ENCODE measurements at regions not wholly inside any gene's neighbourhood (a gene's known extent, or its start where the extent isn't known, plus 50 kb on each side); places are given as distances from the start of the nearest gene placed in this dataset.
"Not testable (repeated sequence)": the region's sequence is repeated elsewhere in the genome, so short reads cannot be mapped to it uniquely, and the experiment has no call there.

DNA sequence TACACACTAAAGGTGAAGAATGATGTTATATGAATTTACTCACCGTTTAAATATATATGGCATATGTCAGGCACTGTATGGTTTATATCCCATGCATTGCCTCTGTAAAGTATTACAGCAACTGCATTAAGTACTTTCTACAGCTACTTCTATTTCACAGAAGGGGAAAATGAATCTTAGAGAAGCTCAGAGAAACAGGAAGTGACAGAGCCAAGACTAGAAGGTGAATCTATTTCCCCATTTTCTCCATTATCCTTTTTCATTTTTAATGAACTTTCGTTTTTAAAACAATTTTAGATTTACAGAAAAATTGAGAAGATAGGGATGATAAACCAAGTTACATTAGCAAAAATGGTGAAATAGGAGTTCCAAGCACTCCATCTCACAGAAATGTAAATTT, 863.3 kb downstream of the UQCRFS1 start:
- no peak for DNase-seq

GRCh38 chr19:28345811-28346210, 867.1 kb downstream of the UQCRFS1 start:
- peak; percentile 59 for DNase-seq

DNA sequence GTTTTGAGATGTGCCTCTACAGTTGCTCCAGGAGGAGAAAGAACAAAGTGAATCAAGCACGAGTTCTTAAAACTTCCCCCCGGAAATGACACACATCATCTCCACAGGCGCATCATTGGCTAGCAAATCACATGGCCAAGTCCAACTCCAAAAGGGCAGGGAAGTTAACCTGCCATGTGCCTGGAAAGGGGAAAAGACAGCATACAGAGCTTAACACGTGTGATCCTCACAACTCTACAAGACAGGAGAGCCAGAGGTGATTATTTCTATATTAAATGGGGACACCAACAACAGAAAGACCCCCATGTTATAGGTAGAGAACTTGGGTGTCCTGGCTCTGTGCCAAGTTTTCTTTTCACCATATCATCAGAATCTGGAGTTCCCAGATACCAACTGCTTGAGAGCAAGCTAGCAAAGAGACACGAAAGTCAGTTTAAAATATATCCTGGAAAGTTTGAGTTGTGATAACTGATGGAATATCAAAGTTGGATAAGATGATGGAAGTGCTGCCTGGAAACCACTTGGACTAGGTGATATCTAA, 871.1 kb downstream of the UQCRFS1 start:
- no peak for DNase-seq

- DNase-seq: no peak
Observed at GRCh38 chr19:28334419-28334818, 878.5 kb downstream of the UQCRFS1 start.

DNA sequence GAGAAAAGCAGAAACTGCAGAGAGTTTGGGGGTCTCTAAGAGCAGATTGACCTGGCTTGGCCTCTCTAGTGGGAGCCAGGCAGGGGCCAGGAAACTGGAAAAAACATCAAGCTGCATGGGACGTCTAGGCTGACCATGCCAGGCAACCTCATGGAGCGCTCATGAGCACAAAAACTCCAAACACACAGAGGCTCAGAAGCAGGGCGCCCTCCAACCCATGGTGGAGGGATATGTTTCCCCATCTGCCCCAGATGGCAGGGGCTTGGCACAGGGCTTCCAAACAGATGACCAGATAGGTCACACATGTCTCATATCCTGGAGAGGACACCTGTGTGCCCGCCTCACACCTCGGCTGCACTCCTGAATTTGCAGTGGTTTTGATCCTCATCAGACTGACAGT, 879.0 kb downstream of the UQCRFS1 start:
- no peak for DNase-seq

DNA sequence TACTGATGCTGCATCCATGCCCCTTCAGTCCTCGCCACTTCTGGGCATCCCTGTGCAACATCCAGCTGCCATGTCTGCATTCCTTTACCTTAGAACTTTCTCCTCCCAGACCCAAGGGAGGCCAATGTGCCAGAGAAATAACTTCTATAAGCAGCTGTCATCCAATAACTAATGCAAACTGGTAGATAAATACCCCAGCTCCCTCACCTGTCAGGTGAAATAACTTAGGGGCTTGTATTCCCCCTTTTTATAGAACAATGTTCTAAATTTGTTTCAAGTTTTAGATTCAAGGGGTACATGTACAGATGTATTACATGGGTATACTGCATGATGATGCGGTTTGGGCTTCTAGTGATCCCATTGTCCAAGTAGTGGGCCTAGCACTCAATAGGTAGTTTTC, 880.1 kb downstream of the UQCRFS1 start:
- DNase-seq: no peak

DNA sequence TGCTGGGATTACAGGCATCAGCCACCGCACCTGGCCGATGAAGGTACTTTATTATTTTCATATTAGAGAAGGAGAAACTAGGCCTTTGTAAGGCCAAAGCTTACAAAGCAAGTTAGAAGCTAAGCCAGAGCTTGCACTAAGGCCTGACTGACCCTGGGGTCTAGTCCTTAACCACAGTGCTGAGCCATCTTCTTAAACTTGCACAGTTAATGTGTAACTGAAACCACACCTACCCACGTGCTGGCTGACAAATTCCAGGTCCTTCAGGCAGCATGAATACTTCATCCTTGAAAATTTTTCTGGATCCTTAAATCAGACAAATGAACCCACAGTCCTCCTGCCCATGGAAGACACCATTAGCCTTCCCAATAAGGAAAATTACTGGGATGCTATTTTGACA, 880.6 kb downstream of the UQCRFS1 start:
- DNase-seq: no peak

GRCh38 chr19:28331596-28331995, 881.4 kb downstream of the UQCRFS1 start:
- DNase-seq: no peak

GRCh38 chr19:28330831-28331230, 882.1 kb downstream of the UQCRFS1 start:
- DNase-seq: peak; percentile 70

GRCh38 chr19:28329429-28329828, 883.5 kb downstream of the UQCRFS1 start:
- DNase-seq: no peak

DNA sequence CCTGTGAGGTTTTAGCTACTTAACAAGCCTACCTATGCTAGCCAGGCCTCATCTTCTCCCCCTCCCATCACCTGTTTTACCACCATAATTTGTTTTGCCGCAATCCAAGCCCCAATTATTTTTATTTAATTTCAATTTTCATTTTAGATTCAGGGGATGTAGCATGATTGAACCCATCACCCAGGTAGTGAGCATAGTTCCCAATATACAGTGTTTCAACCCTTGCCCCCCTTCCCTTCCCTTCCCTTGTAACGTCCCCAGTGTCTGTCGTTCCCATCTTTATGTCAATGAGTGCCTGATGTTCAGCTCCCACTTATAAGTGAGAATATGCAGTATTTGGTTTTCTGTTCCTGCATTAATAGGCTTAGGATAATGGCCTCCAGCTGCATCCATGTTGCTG, 885.0 kb downstream of the UQCRFS1 start:
- no peak for DNase-seq

DNA sequence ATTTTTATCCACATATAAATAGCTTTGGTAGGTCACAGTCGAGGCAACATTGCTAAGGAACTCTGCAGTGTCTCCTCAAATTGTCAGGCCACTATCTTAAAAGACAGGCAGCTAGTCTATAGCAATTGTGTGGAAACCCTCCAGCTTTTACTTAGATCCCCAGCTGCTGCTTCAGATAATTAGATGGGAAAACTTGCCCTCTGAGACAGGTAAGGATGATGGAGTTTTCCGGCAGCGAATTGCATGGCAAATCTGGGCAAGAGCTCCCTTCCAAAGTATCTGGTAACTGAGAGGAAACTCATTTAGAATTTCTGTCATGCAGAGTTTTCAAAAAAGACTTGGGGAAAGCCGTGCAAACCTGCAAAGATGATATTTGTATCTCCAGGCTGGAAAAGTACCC, 886.2 kb downstream of the UQCRFS1 start:
- DNase-seq: no peak

DNA sequence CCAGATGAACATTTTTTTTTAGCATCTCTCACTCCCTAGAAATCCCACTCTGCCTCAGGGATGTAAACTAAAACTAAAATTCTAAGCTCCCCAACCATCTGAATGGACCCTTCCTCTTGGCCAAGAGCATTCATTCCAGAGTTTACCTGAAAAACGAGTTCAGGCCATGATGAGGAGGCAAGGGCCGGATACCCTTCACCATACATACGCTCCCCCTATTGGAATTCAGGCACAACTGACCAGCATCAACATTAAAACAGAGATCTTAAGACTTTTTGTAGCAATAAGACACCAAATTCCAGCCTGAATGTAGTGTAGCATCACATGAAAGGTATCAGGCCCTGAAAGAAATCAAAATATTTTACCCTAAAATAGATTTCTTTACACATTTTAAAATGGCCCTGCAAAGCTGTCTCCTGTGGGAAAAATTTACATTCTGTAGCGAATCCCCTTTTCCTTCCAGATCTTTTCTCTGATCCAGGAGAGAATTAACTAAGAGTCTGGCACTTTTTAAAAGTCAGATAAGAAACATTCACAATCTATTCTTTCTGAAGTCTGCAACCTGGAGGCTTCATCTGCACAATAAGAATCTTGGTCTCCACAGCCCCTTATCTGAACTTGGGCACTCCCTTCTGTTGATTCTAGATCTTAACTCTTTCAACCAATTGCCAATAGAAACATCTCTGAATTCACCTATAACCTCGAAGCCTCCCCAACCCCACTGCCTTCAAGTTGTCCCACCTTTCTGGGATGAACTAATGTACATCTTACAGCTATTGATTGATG, 888.5 kb downstream of the UQCRFS1 start:
- DNase-seq: no peak

DNA sequence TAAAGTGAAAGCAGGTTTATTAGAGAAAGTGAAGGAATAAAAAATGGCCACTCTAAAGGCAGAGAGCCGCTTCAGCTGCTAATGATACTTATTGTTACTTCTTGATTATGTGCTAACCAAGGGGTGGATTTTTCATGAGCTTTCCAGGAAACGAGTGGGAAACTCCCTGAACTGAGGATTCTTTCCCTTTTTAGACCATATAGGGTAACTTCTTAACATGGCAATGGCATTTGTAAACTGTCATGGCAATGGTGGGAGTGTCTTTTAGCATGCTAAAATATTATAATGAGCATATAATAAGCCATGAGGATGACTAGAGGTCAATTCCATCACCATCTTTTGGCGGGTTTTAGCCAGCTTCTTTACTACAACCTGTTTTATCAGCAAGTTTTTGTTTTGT, 890.0 kb downstream of the UQCRFS1 start:
- DNase-seq: no peak

- DNase-seq: no peak
Observed at GRCh38 chr19:28322491-28322890, 890.5 kb downstream of the UQCRFS1 start.

GRCh38 chr19:28319918-28320317, 893.0 kb downstream of the UQCRFS1 start:
- no peak for DNase-seq

DNA sequence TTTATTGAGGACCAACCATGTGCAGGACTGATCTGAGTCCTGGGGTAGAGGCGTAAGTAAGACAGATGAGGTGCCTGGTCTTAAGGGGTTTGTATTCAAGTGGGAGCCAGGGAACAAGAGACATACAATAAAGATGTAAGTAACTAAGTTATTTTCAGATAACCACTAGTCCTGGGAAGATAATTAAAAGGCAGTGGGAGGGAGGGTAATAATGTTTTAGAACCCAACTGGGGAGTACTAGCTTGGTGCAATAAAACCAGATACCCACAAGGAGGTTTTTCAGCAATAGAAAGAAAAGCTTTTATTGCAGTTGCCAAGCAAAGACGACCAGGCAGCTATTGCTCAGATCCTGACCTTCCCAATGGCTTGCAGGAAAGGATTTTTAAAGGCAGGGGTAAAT, 893.7 kb downstream of the UQCRFS1 start:
- no peak for DNase-seq

DNA sequence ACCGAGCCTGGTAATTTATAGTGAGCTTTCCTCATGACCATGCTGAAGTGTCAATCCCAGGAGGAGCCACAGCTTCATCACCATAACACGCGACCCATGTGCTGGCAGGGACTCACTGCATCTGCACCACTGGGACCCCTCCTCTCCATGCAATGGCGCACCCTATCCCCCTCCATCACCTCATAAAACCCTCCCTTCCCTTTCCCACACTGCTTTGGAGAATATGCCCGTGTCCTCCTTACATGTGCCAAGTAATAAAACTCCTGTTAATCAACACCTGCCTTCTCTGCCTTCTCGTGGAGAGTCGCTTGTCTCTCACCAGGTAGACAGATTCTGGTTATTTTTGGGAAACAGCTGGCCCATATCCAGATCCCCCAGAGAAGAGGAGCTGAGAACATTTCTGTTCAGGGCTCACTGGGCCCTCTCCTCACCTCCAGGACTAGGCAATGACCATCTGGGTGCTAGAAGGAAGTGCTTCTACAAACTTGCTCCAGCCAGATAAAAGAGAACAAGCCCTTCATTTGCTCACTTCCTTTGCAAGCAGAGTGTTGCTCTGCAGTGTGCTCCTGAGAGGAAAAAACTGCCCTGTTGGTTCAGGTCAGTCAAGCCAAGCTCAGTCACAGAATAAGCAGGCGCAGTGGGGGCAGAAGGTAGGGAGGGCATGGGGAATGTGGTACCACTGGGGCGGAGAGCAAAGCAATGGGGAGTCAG, 894.3 kb downstream of the UQCRFS1 start:
- no peak for DNase-seq

- DNase-seq: no peak
Observed at GRCh38 chr19:28316464-28316863, 896.5 kb downstream of the UQCRFS1 start.

DNA sequence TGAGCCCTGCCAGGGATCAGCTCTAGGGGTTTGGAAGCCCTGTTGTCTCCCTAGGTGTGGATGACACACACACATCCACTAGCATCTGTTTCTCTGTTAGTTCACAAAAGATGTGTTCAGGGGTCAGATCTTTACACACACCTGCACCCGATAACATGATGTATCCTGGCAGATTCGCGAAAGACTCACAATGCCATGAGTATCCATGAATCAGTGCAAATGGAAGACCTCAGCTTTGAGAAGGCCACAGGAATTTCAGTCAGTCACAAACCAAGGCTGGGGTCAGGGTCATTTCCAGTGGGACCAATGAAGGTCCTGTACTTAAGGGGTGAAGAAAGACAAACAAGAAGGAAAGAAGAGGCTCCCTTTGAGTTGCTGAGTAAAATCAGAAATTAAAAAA, 898.2 kb downstream of the UQCRFS1 start:
- DNase-seq: no peak

GRCh38 chr19:28314287-28314686, 898.7 kb downstream of the UQCRFS1 start:
- DNase-seq: no peak

GRCh38 chr19:28313633-28314032, 899.3 kb downstream of the UQCRFS1 start:
- peak; percentile 96 for DNase-seq

- DNase-seq: no peak
Observed at GRCh38 chr19:28312269-28312668, 900.7 kb downstream of the UQCRFS1 start.

DNA sequence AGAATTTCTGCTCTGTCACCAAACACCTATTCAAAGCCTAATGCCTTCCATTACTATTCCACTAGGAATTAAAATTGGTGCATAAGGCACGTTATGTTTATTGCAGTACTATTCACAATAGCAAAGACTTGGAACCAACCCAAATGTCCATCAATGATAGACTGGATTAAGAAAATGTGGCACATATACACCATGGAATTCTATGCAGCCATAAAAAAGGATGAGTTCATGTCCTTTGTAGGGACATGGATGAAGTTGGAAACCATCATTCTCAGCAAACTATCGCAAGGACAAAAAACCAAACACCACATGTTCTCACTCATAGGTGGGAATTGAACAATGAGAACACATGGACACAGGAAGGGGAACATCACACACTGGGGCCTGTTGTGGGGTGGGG, 902.1 kb downstream of the UQCRFS1 start:
- DNase-seq: not testable (repeated sequence)
